GM06990 (cell line): ENCODE measurements at regions not wholly inside any gene's neighbourhood (a gene's known extent, or its start where the extent isn't known, plus 50 kb on each side); places are given as distances from the start of the nearest gene placed in this dataset.

Experiments used
- DNase-seq: peaks from one replicate; pipeline ENCODE4 v3.0.0-alpha.2; 2011; ENCODE audit not compliant: insufficient read length; ENCODE audit errors: extremely low read depth
- H3K27me3 ChIP-seq: replicated peaks from 2 replicates; pipeline ENCODE4 v1.6.0; 2011; ENCODE audit warnings: low read length; ENCODE audit not compliant: control insufficient read depth, insufficient read depth
- H3K36me3 ChIP-seq: 2 replicates; pipeline ENCODE4 v1.5.1; 2011; ENCODE audit warnings: low read length; ENCODE audit not compliant: control insufficient read depth, insufficient read depth
- H3K4me3 ChIP-seq: replicated peaks from 2 replicates; pipeline ENCODE4 v1.5.1; 2011; ENCODE audit warnings: low read depth, mild to moderate bottlenecking, control low read depth, low read length
- CTCF ChIP-seq: IDR thresholded peaks from 2 replicates; pipeline ENCODE4 v1.5.1; 2011; ENCODE audit warnings: low read length, control low read depth, mild to moderate bottlenecking, inconsistent platforms; ENCODE audit not compliant: insufficient read depth, poor library complexity, severe bottlenecking

- Histone ChIP-seq H3K4me3 (no peak overlapping the region), H3K27me3 (no peaks in the 10 kb centered on the region), H3K36me3 (no peaks in the 10 kb centered on the region)
- no peak for TF ChIP-seq CTCF
- DNase-seq: no peak
These were observed 98.0 kb upstream of the DYNLRB2 start for GRCh38 chr16:80442779-80443178.

GRCh38 chr16:80441935-80442334 is 98.9 kb upstream of the DYNLRB2 start:
- TF ChIP-seq CTCF: no peak
- Histone ChIP-seq H3K27me3 (no peaks in the 10 kb centered on the region), H3K36me3 (no peaks in the 10 kb centered on the region), H3K4me3 (no peak overlapping the region)
- no peak for DNase-seq

- Histone ChIP-seq H3K4me3 (no peak overlapping the region), H3K36me3 (no peaks in the 10 kb centered on the region), H3K27me3 (no peaks in the 10 kb centered on the region)
- TF ChIP-seq CTCF: no peak
- DNase-seq: no peak
These were observed 100.1 kb upstream of the DYNLRB2 start for GRCh38 chr16:80440667-80441066.

GRCh38 chr16:80437707-80438106 is 103.1 kb upstream of the DYNLRB2 start:
- peak; percentile 28 for TF ChIP-seq CTCF
- H3K4me3 ChIP-seq: no peak overlapping the region

GRCh38 chr16:80436510-80436909 is 104.3 kb upstream of the DYNLRB2 start:
- no peak overlapping the region for H3K4me3 ChIP-seq
- DNase-seq: no peak
- no peak for TF ChIP-seq CTCF

More at GRCh38 chr16:80437707-80438106, 103.1 kb upstream of the DYNLRB2 start:
- no peaks in the 10 kb centered on the region for H3K27me3 ChIP-seq
- no peak for DNase-seq
- H3K36me3 ChIP-seq: no peaks in the 10 kb centered on the region

GRCh38 chr16:80433623-80434022 is 107.2 kb upstream of the DYNLRB2 start:
- Histone ChIP-seq H3K4me3 (no peak overlapping the region), H3K27me3 (no peaks in the 10 kb centered on the region; the same call in 1 of the 2 replicates), H3K36me3 (no peaks in the 10 kb centered on the region)
- no peak for TF ChIP-seq CTCF
- no peak for DNase-seq

More at GRCh38 chr16:80436510-80436909, 104.3 kb upstream of the DYNLRB2 start:
- no peaks in the 10 kb centered on the region for H3K36me3 ChIP-seq
- no peaks in the 10 kb centered on the region for H3K27me3 ChIP-seq
